HepG2 (cell line): ENCODE measurements at regions not wholly inside any gene's neighbourhood (a gene's known extent, or its start where the extent isn't known, plus 50 kb on each side); places are given as distances from the start of the nearest gene placed in this dataset.
"Not testable (repeated sequence)": the region's sequence is repeated elsewhere in the genome, so short reads cannot be mapped to it uniquely, and the experiment has no call there.

Experiments
- ATAC-seq: fragments of 200-7000 bp; cut with Tn5 transposase; 3 replicates; pipeline ENCODE4 v1.9.1; 2020; ENCODE audit warnings: mild to moderate bottlenecking, moderate library complexity
- BruUV-seq: library from RNA; stranded (reverse); fragments of 400-500 nt; replicated peaks from 2 replicates; lab custom pipeline; 2021; lab: Mats Ljungman, UMichigan
- CTCF ChIA-PET: fragments of 300-600 bp; formaldehyde crosslinking; extraction: SDS; loops from one replicate; lab custom pipeline; 2021; ENCODE audit warnings: low total read pairs, inconsistent platforms, low intra/inter-chr PET ratio; lab: Yijun Ruan, JAX
- POLR2A ChIA-PET: fragments of 350-600 bp; sonication (Branson Sonifier 250); formaldehyde crosslinking; loops from one replicate; lab custom pipeline; 2020; ENCODE audit warnings: antibody characterized with exemption, inconsistent platforms; lab: Yijun Ruan, JAX
- DNase-seq: peaks from one replicate; pipeline ENCODE4 v3.0.0-alpha.2; 2015; ENCODE audit warnings: low spot score
- FAIRE-seq: peaks from 3 replicates; lab custom pipeline; 2011; peaks lifted over from hg19 to GRCh38; lab: Jason Lieb, UNC
- H2AFZ ChIP-seq: one replicate; pipeline ENCODE4 v1.6.1; 2011; ENCODE audit warnings: low read length, inconsistent platforms
- H3K27ac ChIP-seq: fragments of 300-600 bp; 3 replicates; pipeline ENCODE4 v1.8.0; 2011; ENCODE audit warnings: mixed run types, mild to moderate bottlenecking, mixed read lengths, low read length, inconsistent platforms; ENCODE audit not compliant: insufficient read depth; ENCODE audit errors: extremely low read length
- H3K27me3 ChIP-seq, 2 experiments: fragments of 200-600 bp in 1 of 2; 2 replicates in 1 of 2; 3 replicates in 1 of 2; pipeline versions ENCODE4 v1.6.0 to v1.8.0; 2011; ENCODE audit warnings: low read length in 2 of 2, mild to moderate bottlenecking in 2 of 2, moderate library complexity in 2 of 2, inconsistent platforms in 1 of 2; ENCODE audit not compliant: insufficient read depth in 2 of 2, control insufficient read depth in 1 of 2
- H3K36me3 ChIP-seq, 2 experiments: fragments of 200-600 bp in 1 of 2; replicated peaks in 1 of 2; 2 replicates in 1 of 2; 3 replicates in 1 of 2; pipeline versions ENCODE4 v1.5.1 to v1.8.0; 2011; ENCODE audit warnings: low read length in 2 of 2, inconsistent platforms in 1 of 2; ENCODE audit not compliant: insufficient read depth in 2 of 2, control insufficient read depth in 1 of 2
- H3K4me1 ChIP-seq: 2 replicates; pipeline ENCODE4 v1.5.1; 2012; ENCODE audit warnings: low read length, inconsistent platforms; ENCODE audit not compliant: insufficient read depth
- H3K4me2 ChIP-seq: 2 replicates; pipeline ENCODE4 v1.6.0; 2011; ENCODE audit warnings: low read depth, low read length, inconsistent platforms
- H3K4me3 ChIP-seq, 3 experiments: fragments of 200-600 bp in 1 of 3; sonication (generic), shearing (Covaris generic) in 1 of 3; replicated peaks in 1 of 3; 2 replicates each; pipeline ENCODE4 v1.5.1; 2011 to 2016; ENCODE audit warnings: low read length in 3 of 3, inconsistent platforms in 2 of 3, low read depth in 2 of 3, mild to moderate bottlenecking in 2 of 3, control low read depth in 1 of 3, mixed read lengths in 1 of 3; ENCODE audit not compliant: insufficient read depth in 1 of 3
- H3K79me2 ChIP-seq: one replicate; pipeline ENCODE4 v1.6.1; 2011; ENCODE audit warnings: low read length, inconsistent platforms; ENCODE audit not compliant: insufficient read depth
- H3K9ac ChIP-seq: 2 replicates; pipeline ENCODE4 v1.6.0; 2011; ENCODE audit warnings: mild to moderate bottlenecking, low read depth, low read length, inconsistent platforms; ENCODE audit not compliant: insufficient read depth
- H3K9me3 ChIP-seq: 2 replicates; pipeline ENCODE4 v1.5.1; 2012; ENCODE audit warnings: mild to moderate bottlenecking, low read length
- H4K20me1 ChIP-seq: 2 replicates; pipeline ENCODE4 v1.6.0; 2011; ENCODE audit warnings: inconsistent platforms, mild to moderate bottlenecking, low read length, moderate library complexity; ENCODE audit not compliant: insufficient read depth
- HDAC1 ChIP-seq: sonication (generic); formaldehyde crosslinking; IDR thresholded peaks from 2 replicates; pipeline ENCODE4 v1.5.1; 2020; ENCODE audit warnings: mild to moderate bottlenecking, missing genetic modification reagents
- JDP2 ChIP-seq: sonication (generic); formaldehyde crosslinking; IDR thresholded peaks from 2 replicates; pipeline ENCODE4 v1.8.1; 2022; ENCODE audit warnings: missing genetic modification reagents, borderline replicate concordance
- NFE2L2 ChIP-seq: fragments of 150-350 bp; IDR thresholded peaks from 2 replicates; pipeline ENCODE4 v1.6.1; 2014; ENCODE audit warnings: low read length
- SIX1 ChIP-seq: sonication (generic); formaldehyde crosslinking; IDR thresholded peaks from 2 replicates; pipeline ENCODE4 v1.4.0; 2020; ENCODE audit warnings: missing genetic modification reagents, borderline replicate concordance
- WGBS: methylation state at CpG from one replicate; pipeline ENCODE4 v1.1.6; 2017; ENCODE audit warnings: low lambda C conversion rate; 5-methylcytosine and 5-hydroxymethylcytosine counted together
- in situ Hi-C: cut with HindIII; loops from 2 replicates; pipeline ENCODE4 v1.10.0; 2017; ENCODE audit warnings: low pct_unique_long_range_greater_than_20kb; ENCODE audit not compliant: extremely low pct_ligation_motif_present
- intact Hi-C: fragments of 100-400 bp; cut with micrococcal nuclease; formaldehyde crosslinking; loops from one replicate; pipeline ENCODE4 v1.10.0; 2022; ENCODE audit not compliant: unreplicated experiment
- TF ChIP-seq, protein P1 (sequence below): IDR thresholded peaks from 2 replicates; pipeline ENCODE4 v1.6.1; 2012; ENCODE audit warnings: inconsistent platforms
- TF ChIP-seq, protein P2 (sequence below): sonication (generic); formaldehyde crosslinking; IDR thresholded peaks from 2 replicates; pipeline ENCODE4 v1.8.0; 2022; ENCODE audit warnings: missing genetic modification reagents, mild to moderate bottlenecking, borderline replicate concordance

DNA sequence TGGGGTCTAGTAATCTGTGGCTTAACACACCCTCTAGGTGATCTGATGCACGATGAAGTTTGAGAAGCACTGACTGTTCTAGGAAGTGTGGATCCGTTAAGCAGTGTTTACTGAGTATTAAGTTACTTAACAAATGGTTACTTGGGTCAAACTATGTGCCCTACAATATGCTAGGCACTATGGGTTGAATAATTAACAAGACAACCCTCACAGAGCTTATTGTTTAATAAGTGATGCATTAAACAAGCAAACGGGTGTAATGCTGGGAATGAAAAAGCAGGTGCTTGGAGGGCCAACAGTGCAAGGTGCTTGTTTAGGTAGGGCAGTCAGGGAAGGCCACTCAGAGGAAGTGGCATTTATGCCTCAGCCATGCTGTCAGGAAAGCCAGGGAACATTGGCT, 378.0 kb upstream of the PODXL start:
- ATAC-seq: no peak
- in situ Hi-C loops: no loop called here
- Histone ChIP-seq H2AFZ (no peak overlapping the region), H4K20me1 (no peaks in the 10 kb centered on the region), H3K9ac (no peak overlapping the region), H3K4me2 (no peak overlapping the region), H3K36me3 (no peaks in the 10 kb centered on the region), H3K79me2 (no peaks in the 10 kb centered on the region), H3K4me1 (peaks cover 10% of the 10 kb centered on the region; the same call in 1 of the 2 replicates), H3K27me3 (no peaks in the 10 kb centered on the region), H3K4me3 (no peak overlapping the region), H3K27ac (no peak overlapping the region), H3K9me3 (no peaks in the 10 kb centered on the region)
- no TSS peak for BruUV-seq
- intact Hi-C loops: no loop called here
- no peak for TF ChIP-seq HDAC1 (CRISPR knock-in tag)
- TF ChIP-seq SIX1 (CRISPR knock-in tag): peak; percentile 51; the same call in 1 of the 2 replicates
- ChIA-PET POLR2A (no interaction called here), CTCF (no interaction called here)
- 0% methylated on average over 1 of the region's 3 CpGs for WGBS
- no peak for DNase-seq
- FAIRE-seq: no peak

DNA sequence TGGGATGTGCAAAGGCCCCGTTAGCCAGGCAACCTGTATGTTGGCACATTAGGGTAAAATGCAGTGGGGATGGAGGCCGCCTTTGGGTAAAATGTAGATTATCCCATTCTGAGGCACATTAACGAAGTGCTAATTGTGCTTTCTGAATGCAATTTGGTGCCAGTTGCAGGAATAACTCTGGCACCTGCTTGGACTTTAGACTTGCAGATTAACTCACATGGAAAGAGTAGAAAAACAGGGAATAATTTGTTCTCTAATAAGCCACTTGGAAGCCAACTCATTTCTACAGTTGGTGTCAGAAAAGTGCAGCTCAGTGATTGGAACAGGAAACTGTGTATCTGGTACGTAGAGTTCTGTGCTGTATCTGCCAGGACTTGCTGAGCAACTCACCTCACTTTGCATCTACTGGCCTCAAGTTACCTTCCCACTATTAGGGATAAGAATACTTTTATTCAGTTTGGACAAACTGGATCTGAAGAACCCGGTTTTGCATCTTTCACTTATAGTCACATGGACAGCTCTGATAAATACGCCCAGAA, 377.4 kb upstream of the PODXL start:
- TF ChIP-seq NFE2L2: no peak
- no peak for TF ChIP-seq JDP2 (CRISPR knock-in tag)
- TF ChIP-seq, protein P1, sequence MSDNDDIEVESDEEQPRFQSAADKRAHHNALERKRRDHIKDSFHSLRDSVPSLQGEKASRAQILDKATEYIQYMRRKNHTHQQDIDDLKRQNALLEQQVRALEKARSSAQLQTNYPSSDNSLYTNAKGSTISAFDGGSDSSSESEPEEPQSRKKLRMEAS: no peak
- TF ChIP-seq, protein P2, sequence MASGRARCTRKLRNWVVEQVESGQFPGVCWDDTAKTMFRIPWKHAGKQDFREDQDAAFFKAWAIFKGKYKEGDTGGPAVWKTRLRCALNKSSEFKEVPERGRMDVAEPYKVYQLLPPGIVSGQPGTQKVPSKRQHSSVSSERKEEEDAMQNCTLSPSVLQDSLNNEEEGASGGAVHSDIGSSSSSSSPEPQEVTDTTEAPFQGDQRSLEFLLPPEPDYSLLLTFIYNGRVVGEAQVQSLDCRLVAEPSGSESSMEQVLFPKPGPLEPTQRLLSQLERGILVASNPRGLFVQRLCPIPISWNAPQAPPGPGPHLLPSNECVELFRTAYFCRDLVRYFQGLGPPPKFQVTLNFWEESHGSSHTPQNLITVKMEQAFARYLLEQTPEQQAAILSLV: no peak
- WGBS: 11% methylated on average over 6 of the region's 6 CpGs
- ATAC-seq (no peak), FAIRE-seq (no peak), DNase-seq (no peak)
- Histone ChIP-seq H3K9me3 (no peaks in the 10 kb centered on the region), H4K20me1 (no peaks in the 10 kb centered on the region), H3K9ac (no peak overlapping the region), H3K4me3 (no peak overlapping the region), H3K79me2 (no peaks in the 10 kb centered on the region), H3K27ac (no peak overlapping the region), H3K27me3 (no peaks in the 10 kb centered on the region), H3K4me1 (peaks cover 10% of the 10 kb centered on the region; the same call in 1 of the 2 replicates), H3K36me3 (no peaks in the 10 kb centered on the region), H3K4me2 (no peak overlapping the region), H2AFZ (no peak overlapping the region)
- intact Hi-C loops (no loop called here), in situ Hi-C loops (no loop called here)
- CTCF ChIA-PET: no interaction called here
- no TSS peak for BruUV-seq
- POLR2A ChIA-PET: no interaction called here

DNA sequence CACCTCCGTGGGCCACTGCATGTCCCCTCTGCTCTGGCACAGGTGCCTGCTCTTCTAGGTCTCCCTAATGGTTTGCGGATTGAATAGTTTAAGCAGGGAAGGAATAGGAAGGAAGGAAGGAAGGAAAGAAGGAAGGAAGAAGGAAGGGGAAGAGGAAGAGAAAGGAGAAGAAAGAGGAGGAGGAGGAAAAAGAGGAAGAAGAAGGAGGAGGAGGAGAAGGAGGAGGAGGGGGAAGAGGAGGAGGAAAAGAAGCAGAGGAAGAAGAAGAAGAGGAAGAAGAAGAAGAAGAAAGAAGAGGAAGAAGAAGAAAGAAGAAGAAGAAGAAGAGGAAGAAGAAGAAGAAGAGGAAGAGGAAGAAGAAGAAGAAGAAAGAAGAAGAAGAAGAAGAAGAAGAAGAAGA, 376.8 kb upstream of the PODXL start:
- H2AFZ ChIP-seq: not testable (repeated sequence)

More for the DNA sequence above, 376.8 kb upstream of the PODXL start:
- BruUV-seq, H3K4me3 ChIP-seq, H4K20me1 ChIP-seq, CTCF ChIA-PET, H3K36me3 ChIP-seq, H3K9ac ChIP-seq, POLR2A ChIA-PET, FAIRE-seq, H3K27me3 ChIP-seq, intact Hi-C loops, H3K4me1 ChIP-seq, H3K4me2 ChIP-seq, H3K27ac ChIP-seq, ATAC-seq, DNase-seq, H3K9me3 ChIP-seq, H3K79me2 ChIP-seq, in situ Hi-C loops: not testable (repeated sequence)
- WGBS: 4% methylated on average over 2 of the region's 2 CpGs
